ENCODE measurements at regions not wholly inside any gene's neighbourhood (a gene's known extent, or its start where the extent isn't known, plus 50 kb on each side); places are given as distances from the start of the nearest gene placed in this dataset.

GRCh38 chr5:11992518-11992917 is 88.3 kb upstream of the CTNND2 start:
- no peaks in the 10 kb centered on the region for H3K27me3 Mint-ChIP-seq (ENCODE audit: unreplicated experiment)
- no peak for DNase-seq (ENCODE audit: low spot score)
- no peaks in the 10 kb centered on the region for H3K9me3 Mint-ChIP-seq (ENCODE audit: unreplicated experiment)
- H3K4me3 Mint-ChIP-seq (ENCODE audit: unreplicated experiment) = no peak overlapping the region
- no peak for TF ChIP-seq CTCF (IDR thresholded peaks at IDR 0.05; ENCODE audit: unreplicated experiment)
- no peak overlapping the region for H3K27ac Mint-ChIP-seq (ENCODE audit: unreplicated experiment)
- no peaks in the 10 kb centered on the region for H3K4me1 Mint-ChIP-seq (ENCODE audit: unreplicated experiment)
- no peaks in the 10 kb centered on the region for H3K36me3 Mint-ChIP-seq (ENCODE audit: low read depth, unreplicated experiment)

- Mint-ChIP-seq H3K4me3 (ENCODE audit: unreplicated experiment) (no peak overlapping the region), H3K9me3 (ENCODE audit: unreplicated experiment) (no peaks in the 10 kb centered on the region), H3K36me3 (ENCODE audit: low read depth, unreplicated experiment) (no peaks in the 10 kb centered on the region), H3K4me1 (ENCODE audit: unreplicated experiment) (no peaks in the 10 kb centered on the region), H3K27me3 (ENCODE audit: unreplicated experiment) (no peaks in the 10 kb centered on the region), H3K27ac (ENCODE audit: unreplicated experiment) (no peak overlapping the region)
- DNase-seq (ENCODE audit: low spot score) = no peak
- TF ChIP-seq CTCF (IDR thresholded peaks at IDR 0.05; ENCODE audit: unreplicated experiment) = no peak
Measured at GRCh38 chr5:11985993-11986392, 81.7 kb upstream of the CTNND2 start.

GRCh38 chr5:11984196-11984595 is 80.0 kb upstream of the CTNND2 start:
- Mint-ChIP-seq H3K36me3 (ENCODE audit: low read depth, unreplicated experiment) (no peaks in the 10 kb centered on the region), H3K9me3 (ENCODE audit: unreplicated experiment) (no peaks in the 10 kb centered on the region), H3K27ac (ENCODE audit: unreplicated experiment) (no peak overlapping the region), H3K4me1 (ENCODE audit: unreplicated experiment) (no peaks in the 10 kb centered on the region), H3K27me3 (ENCODE audit: unreplicated experiment) (no peaks in the 10 kb centered on the region), H3K4me3 (ENCODE audit: unreplicated experiment) (no peak overlapping the region)
- no peak for DNase-seq (ENCODE audit: low spot score)
- no peak for TF ChIP-seq CTCF (IDR thresholded peaks at IDR 0.05; ENCODE audit: unreplicated experiment)

- Mint-ChIP-seq H3K27me3 (ENCODE audit: unreplicated experiment) (no peaks in the 10 kb centered on the region), H3K27ac (ENCODE audit: unreplicated experiment) (no peak overlapping the region), H3K4me1 (ENCODE audit: unreplicated experiment) (no peaks in the 10 kb centered on the region), H3K9me3 (ENCODE audit: unreplicated experiment) (no peaks in the 10 kb centered on the region), H3K4me3 (ENCODE audit: unreplicated experiment) (no peak overlapping the region), H3K36me3 (ENCODE audit: low read depth, unreplicated experiment) (no peaks in the 10 kb centered on the region)
- TF ChIP-seq CTCF (IDR thresholded peaks at IDR 0.05; ENCODE audit: unreplicated experiment) = no peak
- no peak for DNase-seq (ENCODE audit: low spot score)
Measured at GRCh38 chr5:11981986-11982385, 77.7 kb upstream of the CTNND2 start.

GRCh38 chr5:11977904-11978303 is 73.7 kb upstream of the CTNND2 start:
- no peak overlapping the region for H3K4me3 Mint-ChIP-seq (ENCODE audit: unreplicated experiment)
- H3K4me1 Mint-ChIP-seq (ENCODE audit: unreplicated experiment) = no peaks in the 10 kb centered on the region
- H3K27ac Mint-ChIP-seq (ENCODE audit: unreplicated experiment) = no peak overlapping the region
- H3K36me3 Mint-ChIP-seq (ENCODE audit: low read depth, unreplicated experiment) = no peaks in the 10 kb centered on the region
- H3K27me3 Mint-ChIP-seq (ENCODE audit: unreplicated experiment) = no peaks in the 10 kb centered on the region
- no peaks in the 10 kb centered on the region for H3K9me3 Mint-ChIP-seq (ENCODE audit: unreplicated experiment)
- TF ChIP-seq CTCF (IDR thresholded peaks at IDR 0.05; ENCODE audit: unreplicated experiment) = no peak
- no peak for DNase-seq (ENCODE audit: low spot score)
